GM19043 (cell line): ENCODE measurements at regions not wholly inside any gene's neighbourhood (a gene's known extent, or its start where the extent isn't known, plus 50 kb on each side); places are given as distances from the start of the nearest gene placed in this dataset.
A peak's percentile ranks its signal among the peaks of the same experiment; 100 is the strongest.

Experiments used
- ATAC-seq: cut with Tn5 transposase; IDR thresholded peaks from one replicate; pipeline ENCODE4 v1.9.1; 2021; ENCODE audit warnings: low read depth; ENCODE audit not compliant: unreplicated experiment

DNA sequence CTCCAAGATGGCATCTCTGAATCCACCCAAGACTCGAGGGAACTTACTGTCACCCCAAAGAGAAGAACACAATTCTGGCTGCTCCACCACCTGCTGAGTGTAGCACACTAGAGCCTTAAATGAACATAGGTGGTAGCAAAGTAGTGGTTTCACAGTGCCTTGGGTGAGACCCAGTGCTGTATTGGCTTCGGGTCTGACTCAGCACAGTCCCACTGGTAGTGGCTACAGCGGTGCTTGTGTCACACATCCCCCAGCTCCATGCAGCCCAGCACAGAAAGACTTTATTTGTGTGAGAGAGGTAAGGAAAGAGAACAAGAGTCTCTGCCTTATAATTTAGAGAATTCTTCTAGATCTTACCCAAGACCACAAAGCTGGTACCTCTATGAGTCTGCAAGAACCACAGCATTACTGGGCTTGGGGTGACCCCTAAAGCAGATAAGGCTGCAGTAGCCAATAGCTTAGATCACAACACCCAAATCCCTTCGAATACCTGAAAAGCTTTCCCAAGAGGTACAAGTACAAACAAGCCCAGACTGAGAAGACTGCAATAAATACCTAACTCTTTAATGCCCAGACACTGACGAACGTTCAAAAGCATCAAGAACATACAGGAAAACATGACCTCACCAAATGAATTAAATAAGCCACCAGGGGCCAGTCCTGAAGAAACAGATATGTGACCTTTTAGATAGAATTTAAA is 83.3 kb upstream of the SLC38A4 start:
- ATAC-seq: no peak

DNA sequence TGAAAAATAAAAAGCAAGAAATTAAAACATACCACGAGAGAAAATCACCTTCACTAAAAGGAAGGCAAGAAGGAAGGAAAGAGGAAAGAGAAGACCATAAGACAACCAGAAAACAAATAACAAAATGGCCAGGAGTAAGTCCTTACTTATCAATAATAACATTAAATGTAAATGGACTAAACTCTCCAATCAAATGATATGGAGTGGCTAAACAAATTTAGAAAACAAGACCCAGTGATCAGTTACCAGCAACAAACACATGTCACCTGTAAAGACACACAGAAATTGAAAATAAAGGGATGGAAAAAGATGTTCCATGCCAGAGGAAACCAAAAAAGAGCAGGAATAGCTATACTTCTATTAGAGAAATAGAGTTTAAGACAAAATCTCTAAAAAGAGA is 85.0 kb upstream of the SLC38A4 start:
- ATAC-seq: no peak

DNA sequence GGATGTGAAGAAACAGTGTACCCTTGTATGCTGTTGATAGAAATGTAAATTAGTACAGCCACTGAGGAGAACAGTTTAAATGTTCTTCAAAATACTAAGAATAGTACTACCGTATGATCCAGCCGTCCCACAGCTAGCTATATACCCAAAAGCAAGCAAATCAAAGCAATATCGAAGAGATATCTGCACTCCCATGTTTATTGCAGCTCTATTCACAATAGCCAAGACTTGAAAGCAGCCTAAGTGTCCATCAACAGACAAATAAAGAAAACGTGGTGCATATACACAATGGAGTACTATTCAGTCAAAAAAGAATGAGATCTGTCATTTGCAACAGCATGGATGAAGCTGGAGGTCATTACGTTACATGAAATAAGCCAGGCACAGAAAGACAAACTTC is 88.5 kb upstream of the SLC38A4 start:
- no peak for ATAC-seq

DNA sequence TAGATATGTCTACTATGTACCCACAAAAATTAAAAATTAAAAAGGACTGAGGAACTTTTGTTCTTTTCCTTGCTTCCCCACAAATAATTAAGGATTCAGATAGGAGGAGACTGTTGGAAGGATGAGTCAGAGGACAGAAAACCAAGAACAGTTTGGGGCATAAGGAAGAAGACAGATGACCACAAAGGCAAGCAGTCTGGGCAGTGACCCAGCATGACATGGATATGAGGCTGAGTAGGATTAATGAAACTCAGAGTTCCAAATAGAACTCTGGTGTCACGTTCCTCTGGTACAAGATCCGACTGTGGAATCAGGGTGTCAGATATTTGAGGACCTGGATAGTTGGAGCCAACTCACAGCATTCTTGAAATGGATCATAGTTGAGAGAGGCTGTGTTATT is 89.3 kb upstream of the SLC38A4 start:
- no peak for ATAC-seq

DNA sequence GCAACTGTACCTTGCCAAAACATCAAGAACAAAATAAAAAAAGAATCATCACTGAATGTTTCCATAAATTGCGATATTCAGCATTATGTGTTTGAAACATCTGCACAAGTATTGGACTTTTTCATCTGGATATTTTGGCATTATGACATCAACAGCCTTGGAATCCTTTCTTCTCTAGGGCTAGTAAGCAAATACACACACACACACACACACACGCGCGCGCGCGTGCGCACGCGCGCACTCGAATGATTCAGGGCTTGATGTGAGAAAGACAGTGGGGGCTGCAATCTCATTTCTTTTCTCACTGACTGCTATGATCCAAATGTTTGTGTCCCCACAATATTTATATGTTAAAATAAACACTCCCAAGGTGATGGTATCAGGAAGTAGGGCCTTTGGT is 90.0 kb upstream of the SLC38A4 start:
- ATAC-seq: no peak

DNA sequence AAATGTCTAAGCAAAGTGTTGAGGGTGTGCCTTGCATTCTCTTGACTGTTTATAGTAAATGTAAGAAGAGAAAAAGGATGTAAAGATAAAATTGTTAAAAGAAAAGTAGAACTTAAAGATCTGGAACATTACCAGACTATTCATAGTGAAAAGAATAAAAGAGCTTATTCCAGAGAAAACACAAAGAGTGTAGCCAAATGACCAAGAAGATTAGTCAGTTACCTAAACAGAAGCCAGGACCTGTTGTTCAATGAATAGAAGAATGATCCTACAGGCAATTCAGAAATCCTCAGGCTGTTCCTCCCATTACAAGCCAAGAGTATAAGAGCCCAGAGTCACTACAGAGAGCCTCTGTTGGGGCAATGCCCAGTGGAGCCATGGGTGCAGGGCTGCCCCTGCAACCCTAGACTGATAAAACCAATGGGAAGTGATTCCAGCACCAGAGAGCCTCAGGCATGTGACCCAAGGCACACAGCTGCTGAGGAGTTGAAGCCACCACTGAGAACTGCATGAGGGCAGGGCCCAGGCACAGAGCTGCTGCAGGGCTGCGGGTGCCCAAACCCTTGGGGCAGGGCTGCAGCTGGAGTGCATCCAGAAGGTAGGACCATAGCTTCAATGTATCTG is 91.1 kb upstream of the SLC38A4 start:
- no peak for ATAC-seq

DNA sequence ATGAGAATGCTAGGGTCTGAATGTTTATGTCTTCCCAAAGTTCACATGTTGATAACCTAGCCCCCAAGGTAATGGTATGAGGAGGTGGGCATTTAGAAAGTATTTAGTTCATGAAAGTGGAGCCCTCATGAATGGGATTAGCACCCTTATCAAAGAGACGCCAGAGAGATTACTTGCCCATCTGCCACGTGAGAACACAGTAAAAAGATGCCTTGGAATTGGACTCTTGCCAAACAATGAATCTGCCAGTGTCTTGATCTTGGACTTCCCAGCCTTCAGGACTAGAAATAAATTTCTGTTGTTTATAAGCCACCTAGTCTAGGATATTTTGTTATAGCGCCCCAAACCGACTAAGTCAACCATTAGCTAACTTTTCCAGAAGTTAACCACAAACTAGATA is 92.0 kb upstream of the SLC38A4 start:
- no peak for ATAC-seq

DNA sequence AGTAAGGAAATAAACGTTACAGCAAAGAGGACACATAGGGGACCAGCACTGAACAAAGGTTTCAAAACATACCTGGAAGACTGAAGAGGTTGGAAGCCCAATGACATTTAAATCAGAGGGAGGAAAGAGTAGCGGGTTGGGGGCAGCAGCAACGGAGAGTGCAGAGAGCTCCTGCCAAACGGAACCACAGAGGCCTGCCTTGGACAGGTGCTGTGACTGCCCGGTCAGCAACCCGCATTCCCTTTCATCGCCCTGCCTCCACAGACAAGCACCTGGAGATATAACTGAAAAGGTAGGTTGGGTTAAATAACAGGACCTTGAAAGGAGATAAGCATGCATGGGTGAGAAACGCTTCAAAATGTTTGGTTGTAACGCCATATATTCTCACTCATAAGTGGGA is 92.8 kb upstream of the SLC38A4 start:
- no peak for ATAC-seq

DNA sequence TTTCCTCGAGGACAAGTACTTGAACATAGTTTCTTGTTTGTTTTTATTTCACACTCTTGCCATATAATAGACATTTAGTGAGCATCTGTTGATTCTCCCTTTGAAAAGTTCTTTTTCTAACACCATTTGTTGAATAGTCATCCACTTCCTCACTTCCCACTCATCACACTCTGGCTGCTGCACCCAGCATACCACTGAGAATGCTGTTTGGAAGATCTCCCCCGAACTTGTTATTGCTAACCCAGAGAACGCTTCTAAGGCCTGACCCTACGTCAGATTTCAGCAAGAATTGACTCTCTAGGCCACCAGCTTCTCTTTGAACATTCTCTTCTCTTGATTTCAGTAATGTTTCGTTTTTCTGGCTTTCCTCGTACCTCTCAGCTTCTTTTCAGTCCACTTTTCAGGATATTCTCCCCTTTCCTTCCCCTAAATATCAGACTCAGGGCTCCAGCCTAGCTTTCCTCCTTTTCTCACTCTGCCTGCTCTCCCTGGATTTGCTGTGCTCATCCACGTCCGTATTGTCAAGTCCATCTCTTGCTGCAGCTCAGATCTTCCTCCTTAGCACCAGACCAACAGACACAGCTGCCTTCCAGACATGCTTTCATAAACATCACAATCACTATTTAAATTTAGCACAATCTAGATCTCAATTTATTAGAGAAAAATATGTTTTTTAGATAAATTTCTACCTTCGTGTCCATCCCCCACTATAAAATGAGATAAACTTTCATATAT is 94.0 kb upstream of the SLC38A4 start:
- no peak for ATAC-seq

DNA sequence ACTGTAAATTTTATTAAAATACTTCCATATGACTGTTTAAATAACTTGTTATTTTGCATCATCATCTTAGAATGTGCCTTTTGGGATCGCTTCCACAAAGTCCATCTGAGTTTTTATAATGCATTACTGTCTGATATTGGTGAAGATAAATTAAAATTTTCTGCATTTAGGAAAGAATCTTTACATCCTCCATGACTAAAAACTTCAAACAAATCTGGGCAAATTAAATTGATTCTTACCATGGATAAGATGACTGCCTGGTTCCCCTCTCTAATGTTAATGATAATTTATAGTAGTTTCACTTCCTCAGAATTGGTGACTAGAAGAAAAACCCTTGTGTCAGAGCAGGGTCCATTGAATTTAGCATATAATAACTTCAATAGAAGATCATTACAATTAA is 94.7 kb upstream of the SLC38A4 start:
- ATAC-seq: peak; percentile 77

DNA sequence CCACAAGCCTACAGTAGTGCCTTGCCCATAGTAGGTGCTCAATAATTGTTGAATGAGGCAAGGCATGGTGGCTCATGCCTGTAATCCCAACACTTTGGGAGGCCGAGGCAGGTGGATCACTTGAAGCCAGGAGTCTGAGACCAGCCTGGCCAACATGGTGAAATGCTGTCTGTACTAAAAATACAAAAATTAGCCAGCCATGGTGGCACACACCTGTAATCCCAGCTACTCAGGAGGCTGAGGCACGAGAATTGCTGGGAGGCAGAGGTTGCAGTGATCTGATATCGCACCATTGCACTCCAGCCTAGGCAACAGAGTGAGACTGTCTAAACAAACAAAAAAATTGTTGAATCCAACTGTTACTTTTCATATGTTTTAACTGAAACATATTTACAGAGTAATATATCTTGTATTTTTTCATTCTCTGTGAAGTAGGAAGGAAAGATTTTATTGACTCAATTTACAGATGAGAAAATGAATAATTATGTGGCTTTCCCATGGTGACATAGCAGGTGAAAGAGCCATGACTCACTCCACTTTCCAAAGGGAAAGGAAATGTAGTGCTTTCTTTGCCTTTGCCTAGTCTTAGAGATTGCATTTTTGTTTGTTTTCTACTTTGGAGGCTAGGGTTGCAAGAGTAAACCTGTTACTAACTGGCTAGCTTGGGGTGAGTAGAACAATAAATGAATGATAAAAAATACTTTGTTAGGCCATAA is 95.4 kb upstream of the SLC38A4 start:
- ATAC-seq: no peak

DNA sequence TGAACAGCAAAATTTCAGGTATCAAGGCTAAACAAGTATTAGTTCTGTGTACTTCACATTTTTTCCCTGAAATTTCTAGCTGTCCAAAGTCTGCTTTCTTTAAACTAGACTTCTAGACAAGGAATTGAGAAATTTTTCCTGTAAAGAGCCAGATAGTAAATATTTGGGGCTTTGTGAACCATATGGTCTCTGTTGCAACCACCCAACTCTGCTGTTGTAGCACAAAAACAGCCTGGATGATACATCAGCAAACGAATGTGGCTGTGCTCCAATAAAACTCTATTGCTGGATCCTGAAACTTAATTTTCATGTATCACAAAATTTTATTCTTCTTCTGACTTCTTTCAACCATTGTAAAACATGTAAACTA is 96.0 kb upstream of the SLC38A4 start:
- ATAC-seq: no peak

DNA sequence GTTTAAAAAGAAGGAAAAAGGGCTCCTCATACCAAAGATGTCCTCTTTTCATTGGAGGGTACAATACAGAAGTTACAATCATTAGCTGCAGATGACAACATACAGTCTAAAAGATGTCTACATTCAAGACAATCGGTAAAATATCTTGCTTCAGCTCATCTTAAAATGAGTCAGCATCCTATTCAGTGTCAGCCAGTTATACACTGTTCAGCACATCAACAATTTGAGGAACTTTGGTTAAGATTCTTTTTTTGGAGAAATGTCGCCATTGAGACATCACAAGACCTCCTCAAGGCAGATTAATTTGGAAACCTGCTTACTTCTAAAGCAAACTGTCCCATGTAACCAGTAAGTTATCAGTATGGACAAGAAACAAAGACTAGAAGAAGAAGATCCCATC is 100.7 kb upstream of the SLC38A4 start:
- no peak for ATAC-seq

DNA sequence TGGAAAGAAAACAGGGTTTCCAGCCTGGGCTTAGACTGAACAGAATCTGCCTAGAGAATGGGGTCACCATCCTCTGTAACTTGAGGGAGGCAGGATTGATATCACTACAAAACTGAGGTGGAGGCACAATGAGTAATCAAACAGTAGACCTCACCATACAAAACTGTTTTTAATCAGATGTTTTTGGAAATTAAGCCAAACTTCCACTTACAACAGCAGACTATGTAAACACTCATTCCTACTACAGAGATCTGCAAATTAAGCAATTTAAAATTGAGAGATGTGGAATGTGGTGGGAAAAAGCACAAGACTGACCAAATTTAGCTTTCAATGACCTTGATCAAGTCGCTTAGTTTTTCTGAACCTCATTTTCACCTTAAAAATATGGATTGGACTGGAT is 104.3 kb upstream of the SLC38A4 start:
- no peak for ATAC-seq

DNA sequence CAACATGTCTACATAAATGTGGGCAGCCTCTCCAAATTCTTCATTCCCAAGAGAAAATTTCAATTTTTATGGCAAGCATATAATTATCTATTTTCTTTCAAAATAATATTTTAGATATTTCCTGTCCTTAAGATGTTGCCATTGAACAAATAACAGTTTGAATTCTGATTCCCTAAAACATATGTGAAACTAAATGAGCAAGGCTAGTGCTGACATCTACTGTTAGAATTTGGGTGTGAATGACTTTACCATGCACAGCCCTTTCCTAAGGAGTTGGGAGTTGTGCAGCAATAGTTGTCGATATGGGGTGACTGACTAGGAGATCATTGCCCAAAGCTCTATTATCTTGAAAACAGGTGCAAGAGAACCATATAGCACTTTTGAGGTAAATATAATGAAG is 108.2 kb upstream of the SLC38A4 start:
- ATAC-seq: no peak

DNA sequence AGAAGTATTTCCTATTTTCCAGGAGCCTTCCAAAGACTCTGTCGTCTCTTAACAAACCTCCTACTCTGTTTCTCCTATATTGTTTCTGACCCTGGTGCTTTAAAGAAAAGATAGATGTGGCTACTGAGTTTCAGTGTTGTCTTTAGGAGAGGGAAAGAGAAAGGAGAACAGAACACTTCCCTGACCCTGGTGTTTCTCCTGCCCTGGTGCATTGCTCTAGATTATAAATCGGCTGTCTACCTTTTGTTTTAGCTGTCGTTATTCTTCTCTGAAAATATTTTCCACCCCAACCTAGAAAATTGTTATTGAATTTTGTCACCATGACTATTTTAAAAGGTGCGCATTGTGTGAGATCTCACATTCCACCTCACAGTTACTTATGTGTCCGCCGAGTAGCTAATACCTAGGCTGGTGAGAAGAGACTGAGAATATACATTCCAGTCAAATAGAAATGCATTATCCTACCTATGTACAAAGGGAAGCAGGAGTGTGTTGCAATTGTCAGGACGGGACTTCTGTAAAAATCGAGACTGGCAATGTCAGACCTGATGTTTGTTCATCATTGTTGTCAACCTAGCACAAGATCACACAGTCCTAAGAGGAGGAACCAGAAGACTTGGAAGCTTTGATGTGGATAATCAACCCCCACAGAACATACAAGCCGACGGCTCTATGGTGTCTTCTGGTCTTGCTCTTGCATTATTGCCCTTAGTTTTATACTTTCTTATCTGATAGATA is 108.7 kb upstream of the SLC38A4 start:
- ATAC-seq: no peak

DNA sequence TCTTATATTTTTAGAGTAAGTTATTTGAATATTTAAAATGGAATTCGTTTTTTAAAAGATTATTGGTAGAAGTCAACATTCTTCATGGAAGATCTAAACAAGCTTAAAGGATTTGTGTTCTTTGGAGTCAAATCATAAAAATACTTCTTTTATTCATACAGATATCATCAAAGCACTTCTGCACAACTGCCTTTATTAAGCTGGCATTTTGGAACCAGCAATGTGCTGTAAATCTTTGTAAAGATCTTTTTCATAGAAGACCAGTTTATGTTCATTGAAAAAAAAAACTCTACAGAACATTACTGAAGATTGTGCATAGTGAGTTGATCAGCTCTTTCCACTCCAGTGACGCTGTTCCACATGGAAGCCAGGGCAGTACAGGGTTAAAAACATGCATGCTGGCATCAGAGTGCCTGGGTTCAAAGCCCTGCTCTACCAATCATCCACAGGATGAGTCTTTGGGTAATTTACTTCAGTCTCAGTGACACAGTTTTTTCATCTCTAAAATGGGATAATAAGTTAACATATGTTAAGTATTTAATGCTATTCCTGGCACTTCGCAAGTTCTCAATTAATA is 109.6 kb upstream of the SLC38A4 start:
- ATAC-seq: no peak

DNA sequence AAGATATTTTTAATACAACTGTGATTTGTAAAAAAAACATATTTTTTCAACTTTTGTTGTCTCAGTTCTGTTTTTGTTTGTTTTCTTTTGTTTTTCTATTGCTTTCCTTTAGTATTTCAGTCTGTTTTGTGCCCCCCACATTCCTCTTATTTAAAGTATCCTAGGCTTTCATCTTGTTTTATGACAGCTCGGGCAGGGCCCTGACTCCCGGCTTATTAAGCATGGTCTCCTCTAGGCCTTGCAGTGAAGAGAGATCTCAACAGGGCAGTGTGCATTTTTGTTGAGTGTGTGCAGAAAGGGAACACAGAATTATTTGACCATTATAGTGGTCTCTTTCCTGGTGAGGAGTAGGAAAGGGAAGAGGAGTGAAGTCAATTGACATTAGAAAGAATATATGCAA is 110.2 kb upstream of the SLC38A4 start:
- no peak for ATAC-seq

DNA sequence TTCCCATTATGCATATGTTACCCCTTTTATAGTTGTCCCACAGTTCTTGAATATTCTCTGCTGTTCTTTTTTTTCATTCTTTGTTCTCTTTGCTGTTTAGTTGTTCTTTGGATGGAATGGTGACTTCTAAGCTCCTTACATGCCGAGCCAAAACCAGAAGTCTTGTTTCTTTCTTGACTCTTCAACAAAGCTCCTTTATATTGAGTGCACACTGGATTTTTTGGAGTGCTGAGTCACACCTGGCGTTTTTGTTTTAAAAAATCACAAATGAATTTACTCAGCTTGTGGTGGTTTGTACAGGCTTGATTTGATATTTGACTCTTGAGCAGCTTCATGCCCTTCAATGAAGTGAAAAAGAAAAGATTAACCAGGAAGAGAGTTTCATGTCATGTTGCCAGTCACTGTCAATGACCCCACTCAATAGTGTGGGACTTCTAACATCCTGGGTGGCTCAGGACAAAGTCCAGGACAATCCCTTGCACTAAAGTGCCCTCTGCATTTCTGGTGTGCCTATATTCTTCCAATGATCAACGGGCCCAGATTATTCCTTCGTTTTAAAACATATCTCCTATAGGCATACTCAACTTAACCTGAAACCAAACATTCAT is 112.4 kb upstream of the SLC38A4 start:
- no peak for ATAC-seq

DNA sequence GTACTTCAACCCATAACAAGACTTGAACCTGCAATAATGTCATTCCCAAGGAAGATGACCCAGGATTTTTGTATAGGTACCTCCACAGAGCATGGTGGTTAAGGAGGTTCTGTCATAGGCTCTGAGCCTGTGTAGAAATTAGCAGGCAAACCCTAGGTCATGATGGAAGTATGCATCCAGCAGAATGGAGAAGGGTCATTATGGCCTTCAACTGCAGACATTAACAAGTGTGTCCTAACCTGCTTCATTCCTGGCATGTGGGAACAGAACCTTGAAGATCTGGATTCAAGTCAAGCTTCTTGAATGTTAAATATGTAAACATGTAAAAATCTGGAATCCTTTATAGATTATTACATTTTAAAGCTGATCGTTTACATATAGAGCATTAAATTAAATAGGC is 116.2 kb upstream of the SLC38A4 start:
- no peak for ATAC-seq
